ENCODE measurements at regions not wholly inside any gene's neighbourhood (a gene's known extent, or its start where the extent isn't known, plus 50 kb on each side); places are given as distances from the start of the nearest gene placed in this dataset.
"Not testable (repeated sequence)": the region's sequence is repeated elsewhere in the genome, so short reads cannot be mapped to it uniquely, and the experiment has no call there.

DNA sequence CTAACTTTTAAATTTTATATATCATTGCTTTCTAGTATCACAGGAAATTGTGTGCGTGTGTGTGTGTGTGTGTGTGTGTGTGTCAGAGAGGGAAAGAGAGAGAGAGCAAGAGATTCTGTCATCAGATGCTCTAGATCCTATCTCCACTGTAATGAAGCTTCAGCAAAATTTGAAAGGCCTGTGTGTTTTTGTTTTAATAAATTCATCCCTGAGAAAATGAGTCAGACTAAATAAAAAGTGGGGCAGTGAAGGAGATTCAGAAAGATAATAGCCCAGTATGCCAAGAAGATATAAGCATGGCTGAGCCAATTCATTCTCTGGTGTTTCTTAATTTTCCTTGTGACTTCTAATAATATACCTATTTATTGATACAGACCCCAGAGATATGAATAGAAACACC is 184.2 kb upstream of the TMEM196 start:
- H3K79me2 ChIP-seq (ENCODE audit: control insufficient read depth, insufficient read depth, low read length): no peaks in the 10 kb centered on the region
- H3K9ac ChIP-seq (replicated peaks; ENCODE audit: extremely low read depth, insufficient read depth, low read length): peak overlapping the region; percentile 34
- H4K20me1 ChIP-seq (replicated peaks; ENCODE audit: control insufficient read depth, extremely low read depth, insufficient read depth, low read length): no peaks in the 10 kb centered on the region
- no peak overlapping the region for H2AFZ ChIP-seq (ENCODE audit: low read depth, low read length)
- H3K4me1 ChIP-seq (ENCODE audit: control insufficient read depth, extremely low read depth, insufficient read depth, low read length): peaks cover 17% of the 10 kb centered on the region
- no peak overlapping the region for H3K4me3 ChIP-seq (replicated peaks in 1 of 3; ENCODE audit: insufficient read depth in 1 of 3, low read depth in 1 of 3, low read length in 3 of 3)
- peak overlapping the region; percentile 21 for H3K4me2 ChIP-seq (ENCODE audit: insufficient read depth, low read length)
- H3K9me3 ChIP-seq (replicated peaks; ENCODE audit: control insufficient read depth, insufficient read depth, low read length): no peaks in the 10 kb centered on the region
- no peaks in the 10 kb centered on the region for H3K9me1 ChIP-seq (replicated peaks; ENCODE audit: control insufficient read depth, extremely low read depth, insufficient read depth, low read length)
- H3K27me3 ChIP-seq (ENCODE audit: control insufficient read depth in 2 of 2, insufficient read depth in 2 of 2, low read length in 2 of 2): no peaks in the 10 kb centered on the region
- FAIRE-seq (peak; percentile 52), DNase-seq (ENCODE audit: low read depth, low spot score) (no peak)
- ChIA-PET CTCF (interaction anchor here (1.0 kb wide), 1 partner anchor 641 kb away, joined by 3 read pairs; no protein-coding TSS in a partner anchor), POLR2A (no interaction called here)
- intact Hi-C loops (cut with micrococcal nuclease) (loop anchor here (1.0 to 10.0 kb wide), 4 partner anchors 38 to 273 kb away; partner anchors contain the start of gene TMEM196), dilution Hi-C loops (cut with MboI; ENCODE audit: extremely low pct_ligation_motif_present, low sequenced_read_pairs) (no loop called here)
- TF ChIP-seq JUN (IDR thresholded peaks at IDR 0.05; ENCODE audit: borderline replicate concordance, insufficient read depth, insufficient read length, low read depth) (no peak), EZH2 (IDR thresholded peaks at IDR 0.05; ENCODE audit: borderline replicate concordance, low read depth, low read length, severe bottlenecking) (no peak), GATA2 (IDR thresholded peaks at IDR 0.05; ENCODE audit: insufficient read depth, insufficient read length, low read depth, low read length) (peak; percentile 19)
- no TSS peak for BruUV-seq (replicated peaks)
- peak overlapping the region; percentile 83 for H3K27ac ChIP-seq (ENCODE audit: insufficient read depth, low read depth, low read length)
- no peaks in the 10 kb centered on the region for H3K36me3 ChIP-seq (ENCODE audit: control insufficient read depth in 2 of 2, extremely low read depth in 1 of 2, insufficient read depth in 2 of 2, low read length in 2 of 2)

DNA sequence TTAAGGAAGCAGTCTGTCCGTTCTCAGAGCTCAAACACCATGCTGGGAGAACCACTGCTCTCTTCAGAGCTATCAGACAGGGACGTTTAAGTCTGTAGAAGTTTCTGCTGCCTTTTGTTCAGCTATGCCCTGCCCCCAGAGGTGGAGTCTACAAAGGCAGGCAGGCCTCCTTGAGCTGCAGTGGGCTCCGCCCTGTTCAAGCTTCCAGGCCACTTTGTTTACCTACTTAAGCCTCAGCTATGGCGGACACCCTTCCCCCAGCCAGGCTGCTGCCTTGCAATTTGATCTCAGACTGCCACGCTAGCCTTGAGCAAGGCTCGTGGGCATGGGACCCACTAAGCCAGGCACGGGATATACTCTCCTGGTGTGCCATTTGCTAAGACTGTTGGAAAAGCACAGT is 180.7 kb upstream of the TMEM196 start:
- H3K79me2 ChIP-seq (ENCODE audit: control insufficient read depth, insufficient read depth, low read length); H3K9me3 ChIP-seq (replicated peaks; ENCODE audit: control insufficient read depth, insufficient read depth, low read length); H3K9me1 ChIP-seq (replicated peaks; ENCODE audit: control insufficient read depth, extremely low read depth, insufficient read depth, low read length); FAIRE-seq; dilution Hi-C loops (cut with MboI; ENCODE audit: extremely low pct_ligation_motif_present, low sequenced_read_pairs); H3K27me3 ChIP-seq (ENCODE audit: control insufficient read depth in 2 of 2, insufficient read depth in 2 of 2, low read length in 2 of 2); BruUV-seq (replicated peaks); CTCF ChIA-PET; H3K27ac ChIP-seq (ENCODE audit: insufficient read depth, low read depth, low read length); POLR2A ChIA-PET; H2AFZ ChIP-seq (ENCODE audit: low read depth, low read length); H4K20me1 ChIP-seq (replicated peaks; ENCODE audit: control insufficient read depth, extremely low read depth, insufficient read depth, low read length); H3K4me3 ChIP-seq (replicated peaks in 1 of 3; ENCODE audit: insufficient read depth in 1 of 3, low read depth in 1 of 3, low read length in 3 of 3); H3K9ac ChIP-seq (replicated peaks; ENCODE audit: extremely low read depth, insufficient read depth, low read length); H3K4me2 ChIP-seq (ENCODE audit: insufficient read depth, low read length); H3K36me3 ChIP-seq (ENCODE audit: control insufficient read depth in 2 of 2, extremely low read depth in 1 of 2, insufficient read depth in 2 of 2, low read length in 2 of 2); DNase-seq (ENCODE audit: low read depth, low spot score): not testable (repeated sequence)
- H3K4me1 ChIP-seq (ENCODE audit: control insufficient read depth, extremely low read depth, insufficient read depth, low read length): peaks cover 17% of the 10 kb centered on the region
- intact Hi-C loops (cut with micrococcal nuclease): loop anchor here (10.0 kb wide), 1 partner anchor 199 kb away; no protein-coding TSS in a partner anchor

DNA sequence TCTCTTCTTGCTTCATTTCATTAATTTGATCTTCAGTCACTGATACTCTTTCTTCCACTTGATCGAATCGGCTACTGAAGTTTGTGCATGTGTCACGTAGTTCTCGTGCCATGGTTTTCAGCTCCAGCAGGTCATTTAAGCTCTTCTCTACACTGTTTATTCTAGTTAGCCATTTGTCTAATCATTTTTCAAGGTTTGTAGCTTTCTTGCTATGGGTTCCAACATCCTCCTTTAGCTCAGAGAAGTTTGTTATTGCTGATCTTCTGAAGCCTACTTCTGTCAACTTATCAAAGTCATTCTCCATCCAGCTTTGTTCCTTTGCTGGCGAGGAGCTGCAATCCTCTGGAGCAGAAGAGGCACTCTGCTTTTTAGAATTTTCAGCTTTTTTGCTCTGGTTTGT is 180.0 kb upstream of the TMEM196 start:
- H3K9ac ChIP-seq (replicated peaks; ENCODE audit: extremely low read depth, insufficient read depth, low read length); H3K4me2 ChIP-seq (ENCODE audit: insufficient read depth, low read length); DNase-seq (ENCODE audit: low read depth, low spot score); H3K9me3 ChIP-seq (replicated peaks; ENCODE audit: control insufficient read depth, insufficient read depth, low read length); POLR2A ChIA-PET; H3K27me3 ChIP-seq (ENCODE audit: control insufficient read depth in 2 of 2, insufficient read depth in 2 of 2, low read length in 2 of 2); H3K9me1 ChIP-seq (replicated peaks; ENCODE audit: control insufficient read depth, extremely low read depth, insufficient read depth, low read length); H2AFZ ChIP-seq (ENCODE audit: low read depth, low read length); H3K36me3 ChIP-seq (ENCODE audit: control insufficient read depth in 2 of 2, extremely low read depth in 1 of 2, insufficient read depth in 2 of 2, low read length in 2 of 2); dilution Hi-C loops (cut with MboI; ENCODE audit: extremely low pct_ligation_motif_present, low sequenced_read_pairs); H3K79me2 ChIP-seq (ENCODE audit: control insufficient read depth, insufficient read depth, low read length); H3K27ac ChIP-seq (ENCODE audit: insufficient read depth, low read depth, low read length); BruUV-seq (replicated peaks); H3K4me3 ChIP-seq (replicated peaks in 1 of 3; ENCODE audit: insufficient read depth in 1 of 3, low read depth in 1 of 3, low read length in 3 of 3); H4K20me1 ChIP-seq (replicated peaks; ENCODE audit: control insufficient read depth, extremely low read depth, insufficient read depth, low read length); FAIRE-seq: not testable (repeated sequence)
- peaks cover 11% of the 10 kb centered on the region for H3K4me1 ChIP-seq (ENCODE audit: control insufficient read depth, extremely low read depth, insufficient read depth, low read length)
- intact Hi-C loops (cut with micrococcal nuclease): loop anchor here (10.0 kb wide), 1 partner anchor 199 kb away; no protein-coding TSS in a partner anchor
- CTCF ChIA-PET: interaction anchor here (1.1 kb wide), 1 partner anchor 34 kb away, joined by 4 read pairs; no protein-coding TSS in a partner anchor
